WERI-Rb-1 (cell line): ENCODE measurements at regions not wholly inside any gene's neighbourhood (a gene's known extent, or its start where the extent isn't known, plus 50 kb on each side); places are given as distances from the start of the nearest gene placed in this dataset.

Experiments used
- DNase-seq: peaks from one replicate; pipeline ENCODE4 v3.0.0-alpha.2; 2020
- H3K27ac ChIP-seq: fragments of 250-450 bp; sonication (Bioruptor Pico); 2 replicates; pipeline ENCODE4 v1.5.1; 2020; ENCODE audit warnings: mild to moderate bottlenecking, moderate library complexity
- H3K27me3 ChIP-seq: fragments of 250-450 bp; sonication (Bioruptor Pico); 2 replicates; pipeline ENCODE4 v1.5.1; 2021; ENCODE audit warnings: mild to moderate bottlenecking, low read depth, moderate library complexity; ENCODE audit not compliant: insufficient read depth, severe bottlenecking
- H3K36me3 ChIP-seq: fragments of 250-450 bp; sonication (Bioruptor Pico); 2 replicates; pipeline ENCODE4 v1.5.1; 2020; ENCODE audit warnings: mild to moderate bottlenecking, moderate library complexity
- H3K4me3 ChIP-seq: 2 replicates; pipeline ENCODE4 v1.5.1; 2011; ENCODE audit warnings: low read depth, mild to moderate bottlenecking, control low read depth, low read length
- H3K9me3 ChIP-seq: fragments of 250-450 bp; sonication (Bioruptor Pico); 2 replicates; pipeline ENCODE4 v1.5.1; 2021; ENCODE audit warnings: mild to moderate bottlenecking, moderate library complexity; ENCODE audit not compliant: severe bottlenecking
- TF ChIP-seq, protein P1 (sequence below): IDR thresholded peaks from 2 replicates; pipeline ENCODE4 v1.5.1; 2011; ENCODE audit warnings: low read depth, mild to moderate bottlenecking, control low read depth, inconsistent platforms, low read length

DNA sequence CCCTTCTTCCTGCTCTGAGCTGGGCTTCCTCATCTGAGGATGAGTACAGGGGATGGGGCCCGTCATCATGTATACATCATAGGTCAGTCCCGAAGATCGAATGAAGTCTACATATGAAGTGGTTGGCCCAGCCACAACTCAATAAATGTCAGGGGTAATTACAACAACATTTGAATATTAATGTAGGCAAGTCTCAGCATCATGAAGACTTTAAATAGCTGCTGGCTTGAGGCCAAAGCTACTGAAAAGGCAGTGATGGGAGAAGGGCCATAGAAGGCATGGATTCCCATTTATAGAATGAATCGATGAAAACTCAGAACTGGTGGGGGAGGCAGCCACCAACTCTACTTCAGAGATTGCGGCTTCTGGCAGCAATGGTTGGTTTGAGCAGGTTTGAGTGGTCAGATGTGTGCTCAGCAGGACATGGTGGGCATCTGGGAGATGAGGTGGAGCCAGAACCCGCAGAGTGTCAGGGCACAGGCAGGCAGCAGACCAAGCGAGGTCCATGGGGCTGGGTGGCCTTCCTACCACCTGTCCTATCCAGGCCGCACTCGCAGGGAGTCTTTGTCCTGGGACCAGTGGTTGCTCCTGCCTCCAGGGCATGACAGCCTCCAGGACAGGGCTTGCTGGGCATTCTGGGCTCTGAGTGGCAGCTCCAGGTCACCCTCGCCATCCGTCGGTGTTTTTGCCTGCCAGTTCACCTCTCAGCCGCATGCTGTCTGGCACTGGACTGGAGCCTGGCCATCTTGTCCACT lies 919.1 kb downstream of the TBC1D22A start:
- no peaks in the 10 kb centered on the region for H3K9me3 ChIP-seq
- no peak for DNase-seq
- H3K27me3 ChIP-seq: no peaks in the 10 kb centered on the region
- no peak overlapping the region for H3K4me3 ChIP-seq
- H3K36me3 ChIP-seq: no peaks in the 10 kb centered on the region
- H3K27ac ChIP-seq: no peak overlapping the region
- TF ChIP-seq, protein P1, sequence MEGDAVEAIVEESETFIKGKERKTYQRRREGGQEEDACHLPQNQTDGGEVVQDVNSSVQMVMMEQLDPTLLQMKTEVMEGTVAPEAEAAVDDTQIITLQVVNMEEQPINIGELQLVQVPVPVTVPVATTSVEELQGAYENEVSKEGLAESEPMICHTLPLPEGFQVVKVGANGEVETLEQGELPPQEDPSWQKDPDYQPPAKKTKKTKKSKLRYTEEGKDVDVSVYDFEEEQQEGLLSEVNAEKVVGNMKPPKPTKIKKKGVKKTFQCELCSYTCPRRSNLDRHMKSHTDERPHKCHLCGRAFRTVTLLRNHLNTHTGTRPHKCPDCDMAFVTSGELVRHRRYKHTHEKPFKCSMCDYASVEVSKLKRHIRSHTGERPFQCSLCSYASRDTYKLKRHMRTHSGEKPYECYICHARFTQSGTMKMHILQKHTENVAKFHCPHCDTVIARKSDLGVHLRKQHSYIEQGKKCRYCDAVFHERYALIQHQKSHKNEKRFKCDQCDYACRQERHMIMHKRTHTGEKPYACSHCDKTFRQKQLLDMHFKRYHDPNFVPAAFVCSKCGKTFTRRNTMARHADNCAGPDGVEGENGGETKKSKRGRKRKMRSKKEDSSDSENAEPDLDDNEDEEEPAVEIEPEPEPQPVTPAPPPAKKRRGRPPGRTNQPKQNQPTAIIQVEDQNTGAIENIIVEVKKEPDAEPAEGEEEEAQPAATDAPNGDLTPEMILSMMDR: no peak

DNA sequence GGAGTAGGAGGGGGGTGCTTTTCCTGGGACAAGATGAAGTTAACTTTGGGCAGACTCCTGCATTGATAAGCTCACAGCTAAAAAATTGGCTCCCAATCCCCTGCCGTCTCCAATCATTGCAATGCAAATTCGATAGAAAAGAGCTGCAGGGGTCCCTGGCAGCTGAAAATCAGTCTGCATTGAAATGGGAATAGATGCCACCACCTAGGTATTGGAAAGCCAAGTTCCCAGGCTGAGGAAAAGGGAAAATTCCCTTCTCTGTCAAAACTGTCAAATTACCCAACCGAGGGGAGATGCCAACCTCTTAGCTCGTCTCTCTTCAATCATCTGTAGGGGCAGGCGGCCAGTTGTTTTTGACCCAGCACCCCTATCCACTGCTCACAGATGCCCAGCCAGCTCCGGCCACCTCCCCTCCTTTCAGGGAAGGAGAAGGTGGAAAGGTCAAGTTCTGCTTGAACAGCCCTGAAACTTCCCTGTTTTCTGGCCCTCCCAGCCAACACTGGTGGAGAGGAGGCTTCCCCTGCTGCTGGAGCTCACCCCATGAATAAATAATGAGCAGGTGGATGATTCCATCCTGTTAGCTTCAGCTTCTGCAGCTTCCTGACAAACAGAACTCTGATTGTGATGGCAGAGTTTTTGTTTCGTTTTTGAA lies 916.3 kb downstream of the TBC1D22A start:
- no peaks in the 10 kb centered on the region for H3K36me3 ChIP-seq
- no peak overlapping the region for H3K4me3 ChIP-seq
- no peak overlapping the region for H3K27ac ChIP-seq
- TF ChIP-seq, protein P1: no peak
- no peaks in the 10 kb centered on the region for H3K27me3 ChIP-seq
- no peaks in the 10 kb centered on the region for H3K9me3 ChIP-seq
- DNase-seq: no peak

GRCh38 chr22:47678048-47678447 lies 915.6 kb downstream of the TBC1D22A start:
- Histone ChIP-seq H3K27me3 (no peaks in the 10 kb centered on the region), H3K27ac (no peak overlapping the region), H3K4me3 (no peak overlapping the region), H3K36me3 (no peaks in the 10 kb centered on the region), H3K9me3 (no peaks in the 10 kb centered on the region)
- TF ChIP-seq, protein P1: no peak
- DNase-seq: no peak

- TF ChIP-seq, protein P1: no peak
- no peak for DNase-seq
Observed at GRCh38 chr22:47676685-47677084, 914.2 kb downstream of the TBC1D22A start.

GRCh38 chr22:47674600-47674999 lies 912.1 kb downstream of the TBC1D22A start:
- no peak for DNase-seq
- TF ChIP-seq, protein P1: no peak
- no peak overlapping the region for H3K27ac ChIP-seq
- no peaks in the 10 kb centered on the region for H3K36me3 ChIP-seq
- H3K27me3 ChIP-seq: no peaks in the 10 kb centered on the region
- no peak overlapping the region for H3K4me3 ChIP-seq
- H3K9me3 ChIP-seq: no peaks in the 10 kb centered on the region

More at GRCh38 chr22:47676685-47677084, 914.2 kb downstream of the TBC1D22A start:
- no peak overlapping the region for H3K4me3 ChIP-seq
- H3K27me3 ChIP-seq: no peaks in the 10 kb centered on the region
- no peaks in the 10 kb centered on the region for H3K9me3 ChIP-seq
- H3K36me3 ChIP-seq: no peaks in the 10 kb centered on the region
- H3K27ac ChIP-seq: no peak overlapping the region
